ENCODE measurements at regions not wholly inside any gene's neighbourhood (a gene's known extent, or its start where the extent isn't known, plus 50 kb on each side); places are given as distances from the start of the nearest gene placed in this dataset.
"Not testable (repeated sequence)": the region's sequence is repeated elsewhere in the genome, so short reads cannot be mapped to it uniquely, and the experiment has no call there.

GRCh38 chr10:28768227-28768626, 90.9 kb downstream of the BAMBI start:
- peaks cover 2% of the 10 kb centered on the region for H3K9me3 Mint-ChIP-seq (ENCODE audit: unreplicated experiment)
- H3K4me3 Mint-ChIP-seq (ENCODE audit: unreplicated experiment): no peak overlapping the region
- no peaks in the 10 kb centered on the region for H3K27me3 Mint-ChIP-seq (ENCODE audit: low read depth, unreplicated experiment)
- FAIRE-seq (no peak), DNase-seq (ENCODE audit: low read depth) (no peak)
- Histone ChIP-seq H3K27ac (ENCODE audit: low read depth, low read length) (no peak overlapping the region), H3K27me3 (ENCODE audit: insufficient read depth, low read length) (no peaks in the 10 kb centered on the region), H3K9ac (ENCODE audit: low read length) (no peak overlapping the region), H3K79me2 (ENCODE audit: insufficient read depth, low read length) (no peaks in the 10 kb centered on the region), H3K4me3 (ENCODE audit: insufficient read depth, low read depth, low read length) (no peak overlapping the region), H3K36me3 (ENCODE audit: insufficient read depth, low read length) (no peaks in the 10 kb centered on the region), H3K4me2 (ENCODE audit: low read length) (no peak overlapping the region), H3K4me1 (ENCODE audit: insufficient read depth, low read length) (no peaks in the 10 kb centered on the region), H4K20me1 (ENCODE audit: insufficient read depth, low read length) (no peaks in the 10 kb centered on the region), H2AFZ (ENCODE audit: low read depth, low read length) (no peak overlapping the region), H3K9me3 (ENCODE audit: insufficient read depth, low read depth, low read length) (no peaks in the 10 kb centered on the region)
- H3K27ac Mint-ChIP-seq (ENCODE audit: unreplicated experiment): no peak overlapping the region
- peaks cover 10% of the 10 kb centered on the region for H3K4me1 Mint-ChIP-seq (ENCODE audit: low read depth, unreplicated experiment)
- no peaks in the 10 kb centered on the region for H3K36me3 Mint-ChIP-seq (ENCODE audit: low read depth, unreplicated experiment)
- TF ChIP-seq CTCF (IDR thresholded peaks at IDR 0.05; ENCODE audit: insufficient read depth, low read depth, low read length): no peak
- TF ChIP-seq EZH2 (IDR thresholded peaks at IDR 0.05; ENCODE audit: insufficient read depth, low read length): no peak

GRCh38 chr10:28769091-28769604, 91.8 kb downstream of the BAMBI start:
- no peak overlapping the region for H3K4me3 ChIP-seq (ENCODE audit: insufficient read depth, low read depth, low read length)
- H3K36me3 ChIP-seq (ENCODE audit: insufficient read depth, low read length): no peaks in the 10 kb centered on the region
- H3K79me2 ChIP-seq (ENCODE audit: insufficient read depth, low read length): no peaks in the 10 kb centered on the region
- no peaks in the 10 kb centered on the region for H3K36me3 Mint-ChIP-seq (ENCODE audit: low read depth, unreplicated experiment)
- no peaks in the 10 kb centered on the region for H3K4me1 ChIP-seq (ENCODE audit: insufficient read depth, low read length)
- no peak overlapping the region for H2AFZ ChIP-seq (ENCODE audit: low read depth, low read length)
- no peak overlapping the region for H3K27ac ChIP-seq (ENCODE audit: low read depth, low read length)
- TF ChIP-seq CTCF (IDR thresholded peaks at IDR 0.05; ENCODE audit: insufficient read depth, low read depth, low read length) (no peak), EZH2 (IDR thresholded peaks at IDR 0.05; ENCODE audit: insufficient read depth, low read length) (no peak)
- H4K20me1 ChIP-seq (ENCODE audit: insufficient read depth, low read length): no peaks in the 10 kb centered on the region
- no peaks in the 10 kb centered on the region for H3K9me3 ChIP-seq (ENCODE audit: insufficient read depth, low read depth, low read length)
- no peaks in the 10 kb centered on the region for H3K27me3 ChIP-seq (ENCODE audit: insufficient read depth, low read length)
- no peak overlapping the region for H3K4me3 Mint-ChIP-seq (ENCODE audit: unreplicated experiment)
- peaks cover 2% of the 10 kb centered on the region for H3K9me3 Mint-ChIP-seq (ENCODE audit: unreplicated experiment)
- H3K9ac ChIP-seq (ENCODE audit: low read length): no peak overlapping the region
- H3K4me2 ChIP-seq (ENCODE audit: low read length): no peak overlapping the region
- DNase-seq (ENCODE audit: low read depth): no peak
- H3K27me3 Mint-ChIP-seq (ENCODE audit: low read depth, unreplicated experiment): no peaks in the 10 kb centered on the region
- no peak for FAIRE-seq
- no peak overlapping the region for H3K27ac Mint-ChIP-seq (ENCODE audit: unreplicated experiment)
- peaks cover 5% of the 10 kb centered on the region for H3K4me1 Mint-ChIP-seq (ENCODE audit: low read depth, unreplicated experiment)

GRCh38 chr10:28771580-28772090, 94.3 kb downstream of the BAMBI start:
- not testable (repeated sequence) for H3K4me3 Mint-ChIP-seq (ENCODE audit: unreplicated experiment); H3K9me3 Mint-ChIP-seq (ENCODE audit: unreplicated experiment); H3K4me2 ChIP-seq (ENCODE audit: low read length); H3K27me3 ChIP-seq (ENCODE audit: insufficient read depth, low read length); H3K9ac ChIP-seq (ENCODE audit: low read length); H3K27ac Mint-ChIP-seq (ENCODE audit: unreplicated experiment); H4K20me1 ChIP-seq (ENCODE audit: insufficient read depth, low read length); H3K27ac ChIP-seq (ENCODE audit: low read depth, low read length); H3K36me3 ChIP-seq (ENCODE audit: insufficient read depth, low read length); H3K4me1 ChIP-seq (ENCODE audit: insufficient read depth, low read length); H2AFZ ChIP-seq (ENCODE audit: low read depth, low read length); H3K79me2 ChIP-seq (ENCODE audit: insufficient read depth, low read length); H3K4me1 Mint-ChIP-seq (ENCODE audit: low read depth, unreplicated experiment); H3K27me3 Mint-ChIP-seq (ENCODE audit: low read depth, unreplicated experiment); H3K36me3 Mint-ChIP-seq (ENCODE audit: low read depth, unreplicated experiment); H3K4me3 ChIP-seq (ENCODE audit: insufficient read depth, low read depth, low read length); H3K9me3 ChIP-seq (ENCODE audit: insufficient read depth, low read depth, low read length); DNase-seq (ENCODE audit: low read depth); FAIRE-seq
